ENCODE measurements at regions not wholly inside any gene's neighbourhood (a gene's known extent, or its start where the extent isn't known, plus 50 kb on each side); places are given as distances from the start of the nearest gene placed in this dataset.

GRCh38 chr13:89899302-89900103 is 1448.0 kb upstream of the MIR17HG start:
- H3K4me1 ChIP-seq: no peaks in the 10 kb centered on the region
- no peak overlapping the region for H3K9ac ChIP-seq
- no peaks in the 10 kb centered on the region for H3K79me2 ChIP-seq
- no peaks in the 10 kb centered on the region for H3K27me3 ChIP-seq (ENCODE audit: control insufficient read depth, insufficient read depth, low read length)
- no peaks in the 10 kb centered on the region for H3K9me3 ChIP-seq (ENCODE audit: control insufficient read depth, low read length)
- no peaks in the 10 kb centered on the region for H3K36me3 ChIP-seq (ENCODE audit: control insufficient read depth, insufficient read depth, low read length)
- H2AFZ ChIP-seq: no peak overlapping the region
- no peak for TF ChIP-seq CTCF (IDR thresholded peaks at IDR 0.05)
- no peak overlapping the region for H3K27ac ChIP-seq
- H3K4me3 ChIP-seq (ENCODE audit: low read depth, low read length): no peak overlapping the region
- no peak overlapping the region for H3K4me2 ChIP-seq (ENCODE audit: low read length)

GRCh38 chr13:89900104-89900765 is 1447.3 kb upstream of the MIR17HG start:
- Histone ChIP-seq H3K79me2 (no peaks in the 10 kb centered on the region), H3K4me2 (ENCODE audit: low read length) (no peak overlapping the region), H3K27ac (no peak overlapping the region), H3K9ac (no peak overlapping the region), H3K36me3 (ENCODE audit: control insufficient read depth, insufficient read depth, low read length) (no peaks in the 10 kb centered on the region), H3K27me3 (ENCODE audit: control insufficient read depth, insufficient read depth, low read length) (no peaks in the 10 kb centered on the region), H3K4me3 (ENCODE audit: low read depth, low read length) (no peak overlapping the region), H3K9me3 (ENCODE audit: control insufficient read depth, low read length) (no peaks in the 10 kb centered on the region), H2AFZ (no peak overlapping the region), H3K4me1 (no peaks in the 10 kb centered on the region)
- TF ChIP-seq CTCF (IDR thresholded peaks at IDR 0.05): no peak

GRCh38 chr13:89902223-89902622 is 1445.3 kb upstream of the MIR17HG start:
- H3K9ac ChIP-seq: no peak overlapping the region
- H3K27ac ChIP-seq: no peak overlapping the region
- H3K4me2 ChIP-seq (ENCODE audit: low read length): no peak overlapping the region
- TF ChIP-seq CTCF (IDR thresholded peaks at IDR 0.05): no peak
- no peaks in the 10 kb centered on the region for H3K36me3 ChIP-seq (ENCODE audit: control insufficient read depth, insufficient read depth, low read length)
- H3K4me1 ChIP-seq: no peaks in the 10 kb centered on the region
- no peaks in the 10 kb centered on the region for H3K27me3 ChIP-seq (ENCODE audit: control insufficient read depth, insufficient read depth, low read length)
- H3K79me2 ChIP-seq: no peaks in the 10 kb centered on the region
- no peak overlapping the region for H3K4me3 ChIP-seq (ENCODE audit: low read depth, low read length)
- H2AFZ ChIP-seq: no peak overlapping the region
- no peaks in the 10 kb centered on the region for H3K9me3 ChIP-seq (ENCODE audit: control insufficient read depth, low read length)

- Histone ChIP-seq H2AFZ (no peak overlapping the region), H3K4me1 (no peaks in the 10 kb centered on the region), H3K9ac (no peak overlapping the region), H3K79me2 (no peaks in the 10 kb centered on the region), H3K4me3 (ENCODE audit: low read depth, low read length) (no peak overlapping the region), H3K36me3 (ENCODE audit: control insufficient read depth, insufficient read depth, low read length) (no peaks in the 10 kb centered on the region), H3K4me2 (ENCODE audit: low read length) (no peak overlapping the region), H3K27me3 (ENCODE audit: control insufficient read depth, insufficient read depth, low read length) (no peaks in the 10 kb centered on the region), H3K9me3 (ENCODE audit: control insufficient read depth, low read length) (no peaks in the 10 kb centered on the region), H3K27ac (no peak overlapping the region)
- no peak for TF ChIP-seq CTCF (IDR thresholded peaks at IDR 0.05)
Measured at GRCh38 chr13:89903115-89903514, 1444.4 kb upstream of the MIR17HG start.

Data from parathyroid adenoma (tissue), 2 donors.